Right lobe of liver (tissue), 6 donors: ENCODE measurements at regions not wholly inside any gene's neighbourhood (a gene's known extent, or its start where the extent isn't known, plus 50 kb on each side); places are given as distances from the start of the nearest gene placed in this dataset.

Experiments
- ATAC-seq, 4 donors: fragments of 200-7000 bp; cut with Tn5 transposase; one replicate each; pipeline ENCODE4 v1.9.1; 2020; ENCODE audit warnings: mild to moderate bottlenecking in 4 of 4, moderate library complexity in 4 of 4
- DNase-seq, 3 donors: peaks; one replicate each; pipeline ENCODE4 v3.0.0-alpha.2; 2020
- H3K27ac ChIP-seq, 3 donors: fragments of 200-600 bp; one replicate each; pipeline ENCODE4 v1.8.0; 2022
- H3K27me3 ChIP-seq, 2 donors: fragments of 200-600 bp; one replicate each; pipeline ENCODE4 v1.8.0; 2022
- H3K36me3 ChIP-seq, 4 donors: fragments of 200-600 bp; sonication (generic) in 1 of 4; one replicate each; pipeline versions ENCODE4 v1.5.1 to v1.8.0; 2017 to 2022; ENCODE audit warnings: control low read depth in 1 of 4
- H3K4me1 ChIP-seq, 4 donors: fragments of 200-600 bp; sonication (generic) in 1 of 4; one replicate each; pipeline versions ENCODE4 v1.5.1 to v1.8.0; 2017 to 2022; ENCODE audit warnings: control low read depth in 1 of 4
- H3K4me3 ChIP-seq, 3 donors: fragments of 200-600 bp; one replicate each; pipeline ENCODE4 v1.8.0; 2022
- H3K9me3 ChIP-seq, 4 donors: fragments of 200-600 bp; sonication (generic) in 1 of 4; one replicate each; pipeline versions ENCODE4 v1.5.1 to v1.8.0; 2017 to 2022; ENCODE audit warnings: control low read depth in 1 of 4
- POLR2A ChIP-seq: fragments of 450-650 bp; IDR thresholded peaks from one replicate; pipeline ENCODE4 v1.6.1; 2017; ENCODE audit warnings: antibody characterized with exemption, mild to moderate bottlenecking
- WGBS: methylation state at CpG from one replicate; pipeline ENCODE4 v1.1.6; 2018; ENCODE audit warnings: low coverage, low lambda C conversion rate; ENCODE audit not compliant: insufficient coverage; ENCODE audit errors: missing lambda C conversion rate; 5-methylcytosine and 5-hydroxymethylcytosine counted together
- intact Hi-C, 2 donors: fragments of 100-400 bp; cut with DNase I; formaldehyde crosslinking; loops; one replicate each; pipeline versions ENCODE4 v1.11.2 to v1.14.1; 2022
- TF ChIP-seq, protein P1 (sequence below), 4 donors: fragments of 200-600 bp in 3 of 4; fragments of 450-650 bp in 1 of 4; IDR thresholded peaks; one replicate each; pipeline versions ENCODE4 v1.5.1 to v1.8.0; 2016 to 2022; ENCODE audit warnings: antibody characterized with exemption in 4 of 4, mild to moderate bottlenecking in 2 of 4
- donor health status: DM: no; HTN: yes; CAD: no.
- donor health status: DM: no; HTN: no; CAD: no.
- donor health status: DM: no; HTN: no; CAD: no.
- donor health status: DM: no; HTN: yes; CAD: no.
- donor health status: DM: no; HTN: yes; CAD: no.

DNA sequence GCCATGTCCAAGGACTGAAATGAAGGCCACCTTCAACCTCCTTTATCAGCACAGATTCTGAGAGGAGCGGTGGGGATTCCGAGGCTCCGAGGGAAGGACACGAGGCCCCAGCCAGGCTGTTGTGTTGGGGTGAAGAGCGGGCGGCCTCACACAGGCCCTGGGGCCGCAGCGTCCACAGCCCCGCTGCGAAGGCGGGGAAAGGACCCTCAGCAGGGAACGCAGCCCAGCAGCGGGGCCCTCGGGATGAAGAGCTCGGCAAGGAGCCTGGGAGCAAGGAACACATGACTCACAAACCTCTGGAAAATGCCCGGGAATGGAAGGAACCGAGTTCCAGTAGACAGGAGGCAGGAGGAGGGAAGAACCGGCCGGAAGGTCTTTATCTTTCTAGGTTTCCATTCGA, 227.2 kb downstream of the BRD1 start:
- no peaks in the 10 kb centered on the region for H3K36me3 ChIP-seq
- no peaks in the 10 kb centered on the region for H3K27me3 ChIP-seq
- no peak overlapping the region for H3K4me3 ChIP-seq
- TF ChIP-seq, protein P1, sequence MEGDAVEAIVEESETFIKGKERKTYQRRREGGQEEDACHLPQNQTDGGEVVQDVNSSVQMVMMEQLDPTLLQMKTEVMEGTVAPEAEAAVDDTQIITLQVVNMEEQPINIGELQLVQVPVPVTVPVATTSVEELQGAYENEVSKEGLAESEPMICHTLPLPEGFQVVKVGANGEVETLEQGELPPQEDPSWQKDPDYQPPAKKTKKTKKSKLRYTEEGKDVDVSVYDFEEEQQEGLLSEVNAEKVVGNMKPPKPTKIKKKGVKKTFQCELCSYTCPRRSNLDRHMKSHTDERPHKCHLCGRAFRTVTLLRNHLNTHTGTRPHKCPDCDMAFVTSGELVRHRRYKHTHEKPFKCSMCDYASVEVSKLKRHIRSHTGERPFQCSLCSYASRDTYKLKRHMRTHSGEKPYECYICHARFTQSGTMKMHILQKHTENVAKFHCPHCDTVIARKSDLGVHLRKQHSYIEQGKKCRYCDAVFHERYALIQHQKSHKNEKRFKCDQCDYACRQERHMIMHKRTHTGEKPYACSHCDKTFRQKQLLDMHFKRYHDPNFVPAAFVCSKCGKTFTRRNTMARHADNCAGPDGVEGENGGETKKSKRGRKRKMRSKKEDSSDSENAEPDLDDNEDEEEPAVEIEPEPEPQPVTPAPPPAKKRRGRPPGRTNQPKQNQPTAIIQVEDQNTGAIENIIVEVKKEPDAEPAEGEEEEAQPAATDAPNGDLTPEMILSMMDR (IDR thresholded peaks at IDR 0.05), result no peak
- TF ChIP-seq POLR2A, result no peak
- no peaks in the 10 kb centered on the region for H3K9me3 ChIP-seq
- H3K4me1 ChIP-seq, result no peaks in the 10 kb centered on the region
- peak in 1 of 3 donors; percentile 47 for DNase-seq
- WGBS, result 67% methylated on average over 13 of the region's 20 CpGs
- intact Hi-C loops, result no loop called here
- no peak for ATAC-seq
- H3K27ac ChIP-seq, result no peak overlapping the region

DNA sequence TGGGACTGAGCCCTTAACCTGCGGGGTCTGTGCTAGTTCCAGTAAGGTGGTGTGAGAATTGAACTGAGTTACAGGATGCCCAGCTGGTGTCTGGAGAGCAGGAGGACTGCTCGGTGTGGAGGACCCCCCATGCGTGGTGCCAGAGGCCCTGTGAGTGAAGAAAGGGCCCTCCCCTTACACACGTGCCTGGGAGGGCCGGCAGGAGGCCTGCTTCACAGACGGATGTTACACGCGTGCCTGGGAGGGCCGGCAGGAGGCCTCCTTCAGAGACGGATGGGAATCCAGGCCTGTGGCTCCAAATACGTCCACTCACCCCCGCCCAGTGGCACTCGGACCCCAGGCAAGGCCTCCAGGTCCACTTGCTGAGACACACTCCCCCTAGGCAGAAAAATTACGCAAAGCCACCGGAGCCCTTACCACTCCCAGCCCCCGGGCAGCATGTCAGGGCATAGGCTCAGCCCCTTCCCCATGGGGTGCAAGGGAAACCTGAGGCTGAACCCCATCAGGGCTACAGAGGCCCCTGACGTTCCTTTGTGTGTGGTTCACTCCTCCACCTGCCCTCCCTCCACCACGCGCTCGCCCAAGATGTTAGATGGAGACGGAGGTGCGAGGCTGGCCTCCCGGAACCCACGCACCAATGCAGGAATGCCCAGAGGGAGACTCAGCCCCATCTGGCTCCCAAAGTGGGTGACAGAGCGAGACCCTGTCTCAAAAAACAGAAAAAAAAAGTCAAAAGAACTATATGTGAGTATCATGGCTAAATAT, 227.8 kb downstream of the BRD1 start:
- no peaks in the 10 kb centered on the region for H3K9me3 ChIP-seq
- WGBS, result 49% methylated on average over 3 of the region's 25 CpGs
- TF ChIP-seq, protein P1 (IDR thresholded peaks at IDR 0.05), result no peak
- no peak for TF ChIP-seq POLR2A
- no peaks in the 10 kb centered on the region for H3K4me1 ChIP-seq
- ATAC-seq (no peak), DNase-seq (peak in 2 of 3 donors; percentile 31 to 33)
- no peak overlapping the region for H3K27ac ChIP-seq
- intact Hi-C loops, result no loop called here
- H3K36me3 ChIP-seq, result no peaks in the 10 kb centered on the region
- H3K27me3 ChIP-seq, result no peaks in the 10 kb centered on the region
- H3K4me3 ChIP-seq, result no peak overlapping the region

DNA sequence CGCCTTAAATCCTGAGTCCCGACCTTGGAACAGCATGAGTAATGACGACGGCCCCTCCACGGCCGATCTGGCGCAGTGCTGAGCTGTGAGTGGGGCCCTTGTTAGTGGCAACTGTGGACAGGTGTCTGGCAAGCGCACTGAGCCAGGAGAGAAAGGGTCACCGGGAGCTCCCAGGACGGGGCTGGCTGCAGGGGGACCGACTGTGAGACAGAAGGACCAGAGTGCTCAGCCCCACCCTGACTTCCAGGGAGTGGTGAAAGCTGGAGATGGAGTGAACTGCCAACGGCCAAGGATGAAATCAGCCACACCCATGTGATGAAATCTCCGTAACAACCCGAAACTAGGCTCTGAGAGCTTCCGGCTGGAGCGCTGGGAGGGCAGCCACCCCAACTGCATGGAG, 228.6 kb downstream of the BRD1 start:
- no peaks in the 10 kb centered on the region for H3K4me1 ChIP-seq
- no peak overlapping the region for H3K4me3 ChIP-seq
- no peak for ATAC-seq
- no peaks in the 10 kb centered on the region for H3K36me3 ChIP-seq
- intact Hi-C loops, result no loop called here
- no peak for TF ChIP-seq POLR2A
- TF ChIP-seq, protein P1 (IDR thresholded peaks at IDR 0.05), result no peak
- 40% methylated on average over 1 of the region's 16 CpGs for WGBS
- H3K27ac ChIP-seq, result no peak overlapping the region
- DNase-seq, result peak in 2 of 3 donors; percentile 30 to 39
- H3K27me3 ChIP-seq, result no peaks in the 10 kb centered on the region
- no peaks in the 10 kb centered on the region for H3K9me3 ChIP-seq

DNA sequence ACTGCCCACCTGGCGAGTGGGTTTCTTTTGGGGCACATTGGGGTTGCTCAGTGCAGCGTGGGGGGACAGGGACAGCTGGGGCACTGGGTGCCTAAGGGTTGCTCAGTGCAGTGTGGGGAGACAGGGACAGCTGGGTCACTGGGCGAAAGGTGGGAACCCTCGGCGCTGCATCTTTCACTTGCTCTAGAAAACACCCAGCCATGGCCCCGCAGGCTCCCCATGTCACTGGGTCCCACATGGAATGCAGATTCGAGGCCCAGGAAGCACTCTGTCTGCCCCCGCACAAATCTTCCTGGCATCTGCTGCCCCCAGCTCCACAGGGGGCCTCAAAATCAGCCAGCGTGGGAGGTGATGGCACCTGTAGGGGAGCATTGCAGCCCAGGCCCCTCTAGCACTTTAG, 229.3 kb downstream of the BRD1 start:
- no peak for ATAC-seq
- intact Hi-C loops, result no loop called here
- Histone ChIP-seq H3K9me3 (no peaks in the 10 kb centered on the region), H3K4me3 (no peak overlapping the region), H3K27me3 (no peaks in the 10 kb centered on the region), H3K27ac (no peak overlapping the region), H3K4me1 (no peaks in the 10 kb centered on the region), H3K36me3 (no peaks in the 10 kb centered on the region)
- 58% methylated on average over 2 of the region's 9 CpGs for WGBS
- TF ChIP-seq, protein P1 (IDR thresholded peaks at IDR 0.05), result no peak
- no peak for TF ChIP-seq POLR2A
- no peak for DNase-seq
